Left renal cortex interstitium (tissue), 4 donors: ENCODE measurements at regions not wholly inside any gene's neighbourhood (a gene's known extent, or its start where the extent isn't known, plus 50 kb on each side); places are given as distances from the start of the nearest gene placed in this dataset.

Experiments
- DNase-seq, 4 donors: peaks; one replicate each; pipeline ENCODE4 v3.0.0-alpha.2; 2013; ENCODE audit warnings: low read depth in 4 of 4, low spot score in 2 of 4, missing footprints in 1 of 4

DNA sequence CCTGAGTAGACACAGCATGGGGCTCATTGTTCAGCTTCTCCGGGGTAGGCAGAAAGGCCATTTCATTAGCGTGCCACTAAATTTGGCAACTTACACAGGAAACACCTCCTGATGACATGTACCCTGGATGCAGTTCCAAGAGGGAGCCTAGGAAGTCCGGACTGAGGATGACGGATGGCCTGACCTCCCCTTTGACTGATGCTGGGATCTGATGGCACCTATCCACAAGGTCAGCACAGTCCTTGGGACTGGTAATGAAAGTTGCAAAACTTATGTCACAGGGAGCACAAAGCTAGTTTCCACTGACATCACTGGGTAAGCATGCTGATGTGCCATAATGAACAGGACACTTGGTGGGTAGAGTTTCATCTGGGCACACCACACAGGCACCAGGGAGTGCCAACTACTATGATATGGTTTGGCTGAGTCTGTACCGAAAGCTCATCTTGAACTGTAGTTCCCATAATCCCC lies 126.7 kb upstream of the ARL4C start:
- no peak for DNase-seq

DNA sequence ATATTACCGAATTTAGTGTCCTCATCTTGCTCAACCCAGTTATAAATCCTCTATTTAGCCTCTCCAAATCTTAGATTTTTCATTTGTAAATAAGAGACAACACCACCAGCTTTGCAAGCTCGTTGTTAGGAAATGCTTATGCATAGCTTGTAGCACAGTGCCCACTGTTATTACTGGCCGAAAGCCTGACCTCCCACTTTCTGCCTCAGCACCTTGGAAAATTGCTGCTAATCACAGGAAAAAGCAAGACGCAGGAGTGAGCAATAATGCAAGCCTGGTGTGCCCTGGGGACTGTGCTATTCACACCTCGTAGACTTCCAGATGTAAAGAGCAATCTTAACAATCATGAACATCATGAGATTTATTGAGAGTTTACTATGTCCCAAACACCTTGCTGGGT lies 124.2 kb upstream of the ARL4C start:
- DNase-seq: no peak

DNA sequence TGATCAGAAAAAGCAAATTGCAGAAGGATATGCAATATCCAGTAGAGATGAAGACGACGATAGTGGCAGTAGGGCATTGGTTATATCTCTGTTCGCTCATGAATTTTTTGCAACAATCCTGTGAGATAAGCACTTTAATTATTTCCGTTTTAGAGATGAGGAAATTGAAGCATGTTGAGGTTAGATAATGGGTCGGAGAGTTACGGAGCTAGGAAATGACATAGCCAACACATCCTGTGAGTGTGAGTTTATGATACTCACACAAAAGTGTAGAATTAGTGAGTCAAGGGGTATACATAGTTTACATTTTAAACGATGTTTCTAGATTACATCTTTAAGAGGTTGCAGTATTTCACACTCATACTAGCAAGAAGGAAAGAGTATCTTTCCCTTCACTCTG lies 123.1 kb upstream of the ARL4C start:
- no peak for DNase-seq

DNA sequence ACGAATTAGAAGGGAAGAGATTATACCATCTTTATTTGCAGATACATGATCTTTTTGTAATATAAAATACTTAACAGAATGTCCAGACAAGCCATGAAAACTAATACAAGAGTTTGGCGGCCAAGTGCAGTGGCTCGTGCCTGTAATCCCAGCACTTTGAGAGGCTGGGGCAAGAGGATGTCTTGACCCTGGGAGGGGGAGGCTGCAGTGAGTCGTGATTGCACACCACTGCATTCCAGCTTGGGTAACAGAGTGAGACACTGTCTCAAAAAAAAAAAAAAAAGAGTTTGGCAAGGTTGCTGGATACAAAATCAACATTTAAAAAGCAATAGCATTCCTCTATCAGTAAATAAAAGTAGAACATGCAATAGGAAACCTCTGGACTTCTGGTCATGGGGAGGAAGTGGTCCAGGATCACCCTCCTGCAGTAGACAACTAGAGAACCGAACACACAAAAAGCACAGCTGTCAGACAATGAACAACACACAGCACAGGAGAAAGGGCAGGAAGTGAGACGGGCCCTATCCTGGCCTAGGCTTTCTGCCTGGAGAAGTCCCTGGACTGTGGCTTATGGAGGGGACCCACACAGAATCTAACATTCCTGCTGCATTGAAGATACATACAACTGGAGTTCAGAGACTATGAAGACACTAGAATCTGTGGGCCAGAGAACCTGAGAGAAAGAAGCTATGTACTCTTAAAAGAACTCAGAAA lies 118.9 kb upstream of the ARL4C start:
- no peak for DNase-seq

DNA sequence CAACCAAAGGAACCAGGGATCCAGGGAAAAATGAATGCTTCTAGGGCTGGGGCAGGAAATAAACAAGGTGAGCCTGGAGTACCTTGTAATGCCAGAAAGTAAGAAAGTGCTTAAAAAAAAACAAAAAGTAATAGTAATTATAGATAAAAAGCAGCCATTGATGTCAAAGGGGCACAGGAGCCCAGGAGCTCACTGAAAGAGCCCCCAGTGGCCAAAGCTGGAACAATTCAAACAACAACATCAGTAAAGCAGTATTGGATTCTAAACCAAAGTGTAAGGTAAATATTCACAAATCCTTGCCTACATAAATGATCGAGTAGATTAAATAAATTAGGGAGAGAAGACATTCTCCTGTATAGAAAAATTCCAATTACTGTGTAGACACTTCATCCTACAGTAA lies 114.3 kb upstream of the ARL4C start:
- DNase-seq: no peak

DNA sequence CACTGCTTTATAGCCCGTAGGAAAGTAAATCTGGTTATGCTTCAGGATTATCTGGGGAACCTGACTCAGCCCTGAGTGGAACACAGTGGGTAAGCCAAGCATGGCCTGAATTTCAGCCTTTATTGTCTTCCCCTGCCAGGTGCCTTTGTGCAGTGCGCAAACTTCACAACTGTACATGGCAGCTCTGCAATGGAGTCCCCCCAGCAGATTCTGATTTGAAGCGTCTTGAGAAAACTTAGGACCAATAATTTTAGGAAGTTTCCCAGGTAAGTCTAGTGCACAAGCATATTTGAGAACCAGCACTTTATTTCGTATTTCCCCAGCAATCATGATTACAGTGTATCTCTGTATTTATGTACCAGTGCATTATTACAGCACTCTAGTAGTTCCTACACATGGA lies 112.1 kb upstream of the ARL4C start:
- no peak for DNase-seq

DNA sequence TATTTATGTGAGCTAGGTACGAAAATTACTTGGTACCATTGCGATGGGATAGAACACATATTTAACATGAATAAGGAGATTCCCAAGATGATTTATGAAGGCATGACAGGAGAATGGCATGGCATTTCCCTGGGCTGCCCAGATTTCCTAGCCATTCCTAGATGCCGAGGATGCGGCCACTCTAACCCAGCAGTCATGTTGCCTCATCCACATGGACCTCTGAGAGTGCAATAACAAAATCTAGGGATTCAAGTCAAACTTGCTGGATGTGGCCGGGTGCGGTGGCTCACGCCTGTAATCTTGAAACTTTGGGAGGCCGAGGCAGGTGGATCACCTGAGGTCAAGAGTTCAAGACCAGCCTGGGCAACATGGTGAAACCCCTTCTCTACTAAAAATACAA lies 110.8 kb upstream of the ARL4C start:
- no peak for DNase-seq

DNA sequence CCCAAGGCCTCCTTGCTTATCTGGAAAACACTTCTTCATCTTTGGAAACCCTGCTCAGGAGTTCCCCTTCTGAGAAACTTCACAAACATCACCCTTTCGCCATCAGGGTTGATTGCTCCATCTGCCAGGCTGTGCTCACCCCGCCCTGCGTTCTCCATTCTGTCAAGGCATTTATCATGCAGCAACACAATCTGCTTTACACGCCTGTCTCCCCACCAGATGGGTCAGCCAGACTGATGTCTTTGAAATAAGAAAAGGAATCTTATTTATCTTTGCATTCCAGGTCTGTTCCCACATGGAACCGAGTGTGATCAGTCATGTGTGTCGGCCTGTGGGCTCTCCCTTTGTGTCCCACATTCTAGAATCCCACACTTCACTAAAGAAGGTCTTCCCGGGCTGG lies 110.0 kb upstream of the ARL4C start:
- DNase-seq: peak in 1 of 4 donors; percentile 32

DNA sequence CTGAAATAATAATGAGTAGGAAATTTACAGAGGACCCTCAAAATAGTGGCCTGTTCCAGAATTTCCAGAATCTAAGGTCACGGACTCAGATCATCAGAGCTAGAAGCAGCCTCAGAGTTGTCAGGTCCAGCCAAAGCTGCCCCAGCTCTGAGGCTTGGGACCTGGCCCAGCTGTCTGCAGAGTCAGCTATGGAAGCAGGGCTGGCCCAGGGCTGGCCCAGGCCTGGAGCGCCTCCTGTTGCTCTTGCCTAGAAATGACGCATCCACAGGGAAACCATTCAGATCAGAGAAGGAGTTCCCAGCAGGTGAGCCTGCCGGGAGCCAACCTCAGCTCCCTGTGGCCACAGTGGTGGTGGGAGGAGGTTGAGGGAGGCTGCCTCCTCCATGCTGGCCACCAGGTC lies 106.7 kb upstream of the ARL4C start:
- no peak for DNase-seq

DNA sequence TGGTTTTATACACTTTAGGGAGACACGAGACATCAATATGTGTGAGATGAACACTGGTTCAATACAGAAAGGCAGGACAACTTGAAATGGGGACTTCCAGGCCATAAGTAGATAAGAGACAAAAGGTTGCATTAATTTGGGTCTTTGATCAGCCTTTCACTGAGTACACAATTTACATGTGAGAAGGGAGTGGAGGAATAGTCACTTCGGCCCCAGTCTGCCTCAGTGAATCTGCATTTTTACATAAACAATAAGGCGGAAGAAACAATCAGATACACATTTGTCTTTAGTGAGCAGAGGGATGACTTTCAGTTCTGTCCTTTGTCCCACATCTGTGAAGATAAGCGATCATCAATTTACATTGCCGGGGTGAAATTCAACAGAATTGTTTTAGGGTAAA lies 104.3 kb upstream of the ARL4C start:
- no peak for DNase-seq

DNA sequence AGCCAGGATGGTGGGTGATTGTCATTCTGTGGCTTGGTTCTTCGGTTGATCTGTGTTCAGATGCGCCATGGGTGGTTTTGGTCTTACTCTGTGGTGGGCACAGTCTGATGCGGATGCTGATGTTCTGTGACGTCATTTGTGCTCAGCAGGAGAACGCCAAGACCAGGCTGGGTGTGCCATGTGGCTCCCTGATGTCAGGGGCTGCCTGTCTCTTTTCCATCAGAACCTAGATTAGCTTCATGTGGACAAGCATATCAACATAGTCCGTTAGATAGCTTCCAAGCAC lies 100.6 kb upstream of the ARL4C start:
- DNase-seq: no peak

DNA sequence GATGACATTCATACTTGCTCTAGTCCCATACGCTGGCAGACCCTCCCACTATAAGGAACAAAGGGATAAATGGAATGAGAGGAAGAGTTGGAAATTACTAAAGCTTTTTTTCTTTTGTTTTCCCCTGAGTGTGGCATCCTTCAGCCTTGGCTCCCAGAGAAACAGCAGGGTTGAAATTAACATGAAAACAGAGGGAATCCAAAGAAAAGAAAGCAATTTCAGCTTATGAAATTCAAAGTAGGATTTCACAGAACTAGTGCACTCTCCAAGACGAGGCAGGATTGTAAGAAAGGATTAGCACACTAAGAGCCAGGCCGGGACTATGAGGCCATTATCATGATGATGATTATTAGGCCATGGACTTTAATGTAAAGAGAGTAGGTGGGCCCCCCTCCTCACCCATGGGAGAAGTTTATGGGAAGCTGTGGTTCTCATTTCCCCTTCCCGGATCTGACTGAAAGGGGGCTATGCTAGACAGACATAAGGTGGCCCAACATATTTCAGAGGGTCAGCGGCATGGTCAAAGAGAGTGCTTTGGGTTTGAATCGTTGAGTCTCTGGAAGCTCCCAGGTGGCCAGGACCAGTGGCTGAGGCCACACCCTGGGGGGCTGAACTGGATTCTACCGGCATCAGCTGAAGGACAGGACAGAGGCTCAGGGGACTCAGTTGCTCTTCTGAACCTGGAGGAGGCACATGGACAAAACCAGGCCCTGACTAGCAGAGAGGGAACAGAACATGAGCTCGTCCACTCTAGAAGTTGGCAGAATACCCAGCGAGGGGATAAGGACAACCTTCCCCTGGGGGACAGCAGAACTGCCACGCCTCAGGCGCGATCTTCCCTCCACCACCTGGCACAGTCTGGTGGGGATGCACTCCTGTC lies 100.1 kb upstream of the ARL4C start:
- no peak for DNase-seq

DNA sequence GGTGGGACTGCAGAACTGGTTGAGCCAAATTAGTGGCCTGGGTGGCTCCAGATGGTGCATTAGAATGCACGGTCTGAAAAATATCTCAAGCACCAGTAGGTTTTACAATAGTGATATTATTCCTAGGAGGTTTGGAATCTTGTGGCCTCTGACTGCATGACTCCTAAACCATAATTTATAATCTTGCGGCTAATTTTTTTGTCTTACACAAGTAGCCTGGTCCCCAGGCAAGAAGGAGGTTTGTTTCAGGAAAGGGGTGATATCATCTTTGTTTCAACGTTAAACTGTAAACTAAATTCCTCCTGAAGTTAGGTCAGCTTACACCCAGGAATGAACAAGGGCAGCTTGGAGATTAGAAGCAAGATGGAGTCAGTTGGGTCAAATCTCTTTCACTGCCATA lies 98.9 kb upstream of the ARL4C start:
- no peak for DNase-seq

DNA sequence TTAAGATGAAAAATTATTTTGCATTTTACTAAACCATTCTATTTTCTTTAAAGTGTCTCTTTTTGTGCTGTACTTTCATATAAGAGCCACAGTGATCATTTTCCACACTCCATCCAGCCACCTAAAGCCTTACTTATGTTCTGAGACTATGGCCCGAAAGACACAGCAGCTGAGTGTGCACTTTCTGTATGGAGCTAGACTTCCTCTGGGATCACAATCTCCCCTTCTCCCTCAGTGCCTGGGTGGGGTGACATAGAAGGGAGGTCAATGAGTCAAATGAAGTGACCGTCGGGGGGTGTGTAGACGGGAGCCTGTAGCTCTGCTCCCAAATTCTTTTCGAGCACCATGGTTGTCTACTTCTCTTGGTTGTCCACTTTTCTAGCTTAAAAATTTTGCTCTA lies 97.8 kb upstream of the ARL4C start:
- DNase-seq: no peak

DNA sequence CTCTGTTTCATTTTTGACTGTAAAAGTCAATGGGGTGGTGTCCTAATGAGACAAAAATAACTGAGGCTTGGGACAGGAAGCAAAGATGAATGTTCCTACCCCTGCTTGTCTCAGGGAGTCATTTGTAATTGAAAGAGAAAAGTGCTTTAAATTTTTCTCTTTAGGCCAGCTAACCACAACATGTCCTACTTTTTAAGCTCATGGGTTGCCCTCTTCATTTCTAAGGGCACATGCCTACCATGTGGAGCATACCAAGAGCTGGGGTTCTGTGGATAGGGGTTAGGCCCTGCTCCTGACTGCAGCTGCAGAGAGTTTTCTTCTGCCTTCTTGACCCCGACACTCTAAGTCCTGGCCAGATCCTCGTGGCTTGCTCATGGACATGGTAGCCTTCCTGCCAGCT lies 96.8 kb upstream of the ARL4C start:
- DNase-seq: no peak

DNA sequence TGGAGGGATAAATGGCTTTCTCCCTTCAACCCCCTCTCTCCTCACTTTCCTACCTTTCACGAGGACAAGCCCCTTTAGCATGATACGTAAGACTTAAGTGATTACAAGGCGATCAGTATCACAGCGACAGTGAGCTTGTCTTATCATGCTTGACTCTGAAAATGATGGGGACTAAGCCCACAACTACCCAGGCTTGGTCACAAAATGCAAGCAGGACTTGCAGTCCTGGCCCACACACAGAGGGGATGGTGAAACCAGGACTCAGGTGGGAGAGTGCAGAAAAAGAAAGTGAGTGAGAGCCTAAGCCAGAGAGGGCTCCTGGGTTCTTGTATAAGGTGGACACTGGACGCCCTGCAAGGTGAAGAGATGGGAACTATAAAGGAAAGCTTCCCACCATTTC lies 95.7 kb upstream of the ARL4C start:
- DNase-seq: no peak

DNA sequence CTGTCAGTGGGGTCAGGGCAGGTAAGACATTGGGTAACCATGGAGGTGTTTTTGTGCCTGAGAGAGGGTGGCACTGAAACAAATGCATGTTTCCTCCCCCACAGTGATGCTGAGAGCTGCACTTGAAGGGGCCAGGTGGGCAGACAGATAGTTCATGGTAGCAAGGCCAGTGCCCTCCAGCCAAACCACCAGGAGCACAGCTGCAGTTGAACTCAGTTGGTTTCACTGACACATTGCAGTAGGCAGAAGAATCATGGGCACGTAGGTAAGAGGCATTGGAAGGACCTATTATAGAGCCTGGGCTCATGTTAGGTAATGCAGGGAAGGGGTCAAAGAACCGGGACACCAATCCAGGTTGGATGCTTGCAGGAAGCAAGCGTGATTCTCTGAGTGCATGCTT lies 93.2 kb upstream of the ARL4C start:
- DNase-seq: no peak

DNA sequence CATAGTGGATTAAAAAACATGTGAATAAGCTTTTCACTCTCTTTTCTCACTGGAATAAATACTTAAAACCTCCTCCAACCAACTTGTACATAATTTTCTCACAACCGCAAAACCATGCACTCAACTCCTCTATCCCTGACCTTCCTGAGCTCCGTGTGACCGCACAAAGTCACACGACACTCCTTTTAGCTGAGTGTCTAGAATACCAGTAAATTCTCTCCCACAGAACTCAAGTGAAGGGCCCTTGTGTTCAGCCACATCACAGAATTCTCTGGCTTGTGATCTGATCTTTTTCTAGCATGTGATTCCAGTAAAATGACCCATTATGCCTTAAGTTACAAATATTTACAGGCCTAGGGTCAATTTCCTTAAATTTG lies 91.2 kb upstream of the ARL4C start:
- DNase-seq: no peak

DNA sequence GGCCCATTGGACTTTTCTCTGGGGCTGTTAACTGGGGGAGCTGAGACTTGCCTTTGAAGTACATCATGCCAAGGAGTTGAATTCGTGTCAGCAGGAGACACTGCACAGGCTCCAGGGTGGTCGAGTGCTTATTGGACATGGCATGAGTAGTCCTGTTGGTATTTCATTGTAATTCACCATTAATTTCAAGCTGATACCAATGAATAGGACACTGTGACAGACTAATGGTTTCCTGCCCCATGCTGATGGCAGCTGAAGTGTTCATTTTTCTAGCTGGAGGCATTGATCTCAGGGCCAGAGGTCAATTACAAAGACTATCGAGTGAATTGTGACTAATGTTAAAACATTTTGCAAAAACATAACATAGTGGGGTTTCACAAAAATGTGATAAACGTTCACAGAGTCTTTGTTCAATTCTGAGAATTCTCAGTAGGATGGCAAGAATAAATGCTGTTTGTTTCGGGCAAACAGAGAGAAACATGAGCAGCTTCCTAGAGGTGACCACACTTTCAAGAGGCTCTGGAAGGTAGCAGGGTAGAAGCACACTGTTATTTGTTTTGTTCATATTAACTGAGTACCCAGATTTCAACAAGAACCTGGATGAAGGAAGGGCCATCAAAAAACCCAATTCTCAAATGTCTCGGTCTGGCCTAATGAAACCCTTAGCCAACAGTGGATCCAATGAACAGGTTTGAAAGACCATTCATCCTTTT lies 90.6 kb upstream of the ARL4C start:
- no peak for DNase-seq

DNA sequence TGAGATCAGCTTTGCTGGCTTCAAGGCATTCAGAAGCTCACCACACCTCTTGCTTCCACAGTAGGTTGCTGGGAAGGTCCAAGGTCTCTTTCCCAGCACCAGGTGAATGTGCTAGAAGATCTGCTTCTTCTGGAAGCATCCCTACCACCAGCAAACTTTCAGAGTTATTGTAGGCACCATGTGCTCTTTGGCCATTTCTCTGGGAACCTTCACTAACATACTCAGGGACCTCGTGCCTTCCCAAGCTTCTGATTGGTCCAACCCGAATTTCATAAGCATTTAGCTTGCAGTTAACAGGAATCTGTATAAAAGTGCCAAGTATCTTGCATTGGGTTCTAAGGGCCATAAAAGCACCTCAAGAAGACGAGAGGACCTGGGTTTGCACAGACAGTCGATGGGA lies 86.5 kb upstream of the ARL4C start:
- DNase-seq: no peak

DNA sequence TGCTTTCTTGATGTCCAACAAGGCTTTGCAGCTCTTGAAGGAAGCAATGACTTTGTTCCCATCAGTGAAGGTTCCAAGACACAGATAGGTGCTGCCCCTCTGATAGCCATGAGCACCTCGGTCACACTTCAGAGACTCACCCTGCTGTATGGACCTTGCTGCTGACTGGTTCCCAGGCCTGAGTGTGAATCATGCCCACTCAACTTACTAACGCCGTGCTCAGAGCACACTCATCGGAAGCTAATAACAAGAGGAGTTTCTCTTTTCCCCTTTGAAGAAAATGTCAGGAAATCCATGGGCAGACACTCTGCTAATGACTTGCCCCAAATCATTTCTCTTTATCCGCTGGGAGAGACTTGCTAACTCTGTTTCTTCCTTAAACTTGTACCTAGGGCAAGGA lies 83.8 kb upstream of the ARL4C start:
- no peak for DNase-seq
